T-helper 2 cell treated with Interferon-gamma antibody and Interleukin-4, amounts not matched to agents 5 μg/mL and 100 μg/mL, for 36 hours (primary cell): ENCODE measurements at regions not wholly inside any gene's neighbourhood (a gene's known extent, or its start where the extent isn't known, plus 50 kb on each side); places are given as distances from the start of the nearest gene placed in this dataset.

Experiments
- DNase-seq: peaks from one replicate; pipeline ENCODE4 v3.0.0; 2021; ENCODE audit warnings: low spot score
- H3K27ac Mint-ChIP-seq: one replicate; pipeline ENCODE4 v1.8.0; 2021; ENCODE audit warnings: mild to moderate bottlenecking, mixed read lengths
- H3K27me3 Mint-ChIP-seq: one replicate; pipeline ENCODE4 v1.8.0; 2021; ENCODE audit warnings: low read depth, mixed read lengths
- H3K36me3 Mint-ChIP-seq: one replicate; pipeline ENCODE4 v1.8.0; 2021; ENCODE audit warnings: low read depth, mixed read lengths
- H3K4me1 Mint-ChIP-seq: one replicate; pipeline ENCODE4 v1.8.0; 2021; ENCODE audit warnings: low read depth, mixed read lengths
- H3K4me3 Mint-ChIP-seq: one replicate; pipeline ENCODE4 v1.8.0; 2022; ENCODE audit warnings: mild to moderate bottlenecking, moderate library complexity, mixed read lengths
- H3K9me3 Mint-ChIP-seq: one replicate; pipeline ENCODE4 v1.8.0; 2021; ENCODE audit warnings: mixed read lengths

DNA sequence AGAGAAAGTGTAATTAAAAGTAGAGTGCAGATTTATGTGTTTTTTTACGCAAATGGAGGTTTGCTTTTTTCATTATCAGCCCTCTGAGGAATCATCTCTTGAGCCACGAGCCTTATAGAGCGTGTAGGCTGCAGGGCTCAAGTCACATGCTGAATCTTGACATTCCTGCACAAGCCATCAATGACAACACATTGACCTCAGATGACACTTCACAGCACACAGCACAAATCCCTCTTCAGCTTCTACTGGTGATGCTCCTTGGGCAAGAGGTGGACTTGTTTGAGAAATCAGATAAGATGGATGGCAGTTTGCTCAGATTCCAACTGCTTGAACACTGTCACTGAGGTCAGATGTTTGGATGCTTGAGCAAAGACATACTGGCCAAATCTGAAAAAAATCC lies 250.6 kb downstream of the SNCA start:
- H3K4me1 Mint-ChIP-seq = no peaks in the 10 kb centered on the region
- no peak overlapping the region for H3K4me3 Mint-ChIP-seq
- H3K27ac Mint-ChIP-seq = no peak overlapping the region
- H3K36me3 Mint-ChIP-seq = no peaks in the 10 kb centered on the region
- no peaks in the 10 kb centered on the region for H3K9me3 Mint-ChIP-seq
- H3K27me3 Mint-ChIP-seq = peaks cover 16% of the 10 kb centered on the region
- DNase-seq = no peak

DNA sequence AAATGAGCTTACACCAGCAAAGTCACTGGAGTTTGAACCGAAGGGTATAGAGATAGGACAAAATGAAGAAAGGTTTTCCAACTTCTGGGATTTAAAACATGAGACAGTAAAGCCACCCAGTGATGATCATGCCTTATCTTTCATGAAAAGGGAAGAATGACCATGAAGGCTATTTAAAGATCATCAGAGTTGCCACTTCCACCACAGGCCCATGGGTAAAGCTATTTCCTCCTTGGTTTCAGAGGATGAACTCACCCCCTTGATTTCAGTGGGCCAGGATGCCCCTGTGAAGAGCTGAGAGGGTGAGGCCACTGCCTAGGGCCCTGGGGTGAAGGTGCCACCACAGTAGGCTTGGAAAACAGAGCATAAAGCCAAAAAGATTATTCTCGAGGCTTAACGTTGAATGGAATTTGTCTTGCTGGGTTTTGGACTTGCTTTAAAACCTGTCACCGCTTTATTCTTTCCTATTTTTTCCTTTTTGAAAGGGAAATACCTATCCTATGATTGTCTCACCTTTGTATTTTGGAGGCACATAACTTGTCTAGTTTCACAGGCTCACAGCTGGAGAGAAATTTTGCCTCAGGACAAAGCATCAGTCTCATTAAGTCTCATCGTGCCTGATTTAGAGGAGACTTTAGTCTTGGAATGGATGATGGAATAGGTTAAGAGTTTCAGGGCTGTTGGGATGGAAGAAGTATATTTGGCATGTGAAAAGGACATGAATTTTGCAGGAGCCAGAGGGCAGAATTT lies 254.0 kb downstream of the SNCA start:
- no peak for DNase-seq
- H3K4me1 Mint-ChIP-seq = no peaks in the 10 kb centered on the region
- no peak overlapping the region for H3K4me3 Mint-ChIP-seq
- H3K27me3 Mint-ChIP-seq = peaks cover 16% of the 10 kb centered on the region
- no peaks in the 10 kb centered on the region for H3K9me3 Mint-ChIP-seq
- no peaks in the 10 kb centered on the region for H3K36me3 Mint-ChIP-seq
- H3K27ac Mint-ChIP-seq = no peak overlapping the region

- Mint-ChIP-seq H3K27me3 (peaks cover 14% of the 10 kb centered on the region), H3K9me3 (no peaks in the 10 kb centered on the region), H3K36me3 (no peaks in the 10 kb centered on the region), H3K4me1 (no peaks in the 10 kb centered on the region), H3K27ac (no peak overlapping the region), H3K4me3 (no peak overlapping the region)
- no peak for DNase-seq
These were observed 257.2 kb downstream of the SNCA start for GRCh38 chr4:89579771-89580170.

GRCh38 chr4:89576246-89576645 lies 260.7 kb downstream of the SNCA start:
- no peaks in the 10 kb centered on the region for H3K9me3 Mint-ChIP-seq
- H3K27me3 Mint-ChIP-seq = peaks cover 4% of the 10 kb centered on the region
- no peak overlapping the region for H3K4me3 Mint-ChIP-seq
- no peak for DNase-seq
- no peaks in the 10 kb centered on the region for H3K36me3 Mint-ChIP-seq
- H3K27ac Mint-ChIP-seq = no peak overlapping the region
- no peaks in the 10 kb centered on the region for H3K4me1 Mint-ChIP-seq

DNA sequence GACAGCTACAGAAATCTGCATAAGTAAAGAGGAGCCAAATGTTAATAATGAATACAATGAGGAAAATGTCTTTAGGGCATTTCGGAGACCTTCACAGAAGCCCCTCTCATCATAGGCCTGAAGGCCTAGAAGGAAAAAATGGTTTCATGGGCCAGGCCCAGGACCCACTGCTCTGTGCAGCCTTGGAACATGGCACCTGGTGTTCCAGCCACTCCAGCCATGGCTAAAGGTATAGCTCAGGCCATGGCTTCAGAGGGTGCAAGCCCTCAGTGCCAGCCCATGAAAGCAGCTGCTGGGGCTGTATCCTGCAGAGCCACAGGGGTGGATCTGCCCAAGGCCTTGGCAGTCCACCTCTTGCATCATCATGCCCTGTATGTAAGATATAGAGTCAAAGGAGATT lies 261.1 kb downstream of the SNCA start:
- no peak for DNase-seq
- H3K27me3 Mint-ChIP-seq = peaks cover 4% of the 10 kb centered on the region
- H3K4me1 Mint-ChIP-seq = no peaks in the 10 kb centered on the region
- H3K4me3 Mint-ChIP-seq = no peak overlapping the region
- no peaks in the 10 kb centered on the region for H3K9me3 Mint-ChIP-seq
- H3K27ac Mint-ChIP-seq = no peak overlapping the region
- no peaks in the 10 kb centered on the region for H3K36me3 Mint-ChIP-seq

- H3K36me3 Mint-ChIP-seq = no peaks in the 10 kb centered on the region
- DNase-seq = no peak
- no peaks in the 10 kb centered on the region for H3K4me1 Mint-ChIP-seq
- H3K4me3 Mint-ChIP-seq = no peak overlapping the region
- no peaks in the 10 kb centered on the region for H3K9me3 Mint-ChIP-seq
- H3K27ac Mint-ChIP-seq = no peak overlapping the region
- H3K27me3 Mint-ChIP-seq = peaks cover 6% of the 10 kb centered on the region
These were observed 262.8 kb downstream of the SNCA start for GRCh38 chr4:89574176-89574575.

DNA sequence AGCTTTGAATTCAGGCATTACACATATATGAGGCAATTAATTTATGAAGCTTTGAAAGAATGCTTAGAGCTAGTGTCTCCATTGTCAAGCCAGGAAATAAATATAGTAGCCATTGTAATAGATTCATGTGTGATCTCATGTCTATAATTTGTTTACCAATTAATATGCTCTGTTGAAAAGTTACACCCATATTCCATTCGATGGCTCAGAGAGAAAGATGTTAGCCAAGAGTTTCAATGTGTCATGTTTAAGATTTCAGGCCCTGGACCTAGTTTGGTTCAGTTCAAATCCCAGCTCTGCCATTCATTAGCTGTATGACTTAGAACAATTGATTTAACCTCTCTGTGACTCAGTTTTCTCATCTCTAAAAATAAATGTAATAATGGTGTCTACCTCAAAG lies 263.3 kb downstream of the SNCA start:
- H3K27ac Mint-ChIP-seq = no peak overlapping the region
- H3K36me3 Mint-ChIP-seq = no peaks in the 10 kb centered on the region
- no peaks in the 10 kb centered on the region for H3K4me1 Mint-ChIP-seq
- H3K4me3 Mint-ChIP-seq = no peak overlapping the region
- H3K9me3 Mint-ChIP-seq = no peaks in the 10 kb centered on the region
- H3K27me3 Mint-ChIP-seq = peaks cover 6% of the 10 kb centered on the region
- no peak for DNase-seq

GRCh38 chr4:89572224-89572858 lies 264.6 kb downstream of the SNCA start:
- Mint-ChIP-seq H3K4me1 (no peaks in the 10 kb centered on the region), H3K9me3 (no peaks in the 10 kb centered on the region), H3K27me3 (peaks cover 10% of the 10 kb centered on the region), H3K27ac (no peak overlapping the region), H3K36me3 (no peaks in the 10 kb centered on the region), H3K4me3 (no peak overlapping the region)
- DNase-seq = no peak

DNA sequence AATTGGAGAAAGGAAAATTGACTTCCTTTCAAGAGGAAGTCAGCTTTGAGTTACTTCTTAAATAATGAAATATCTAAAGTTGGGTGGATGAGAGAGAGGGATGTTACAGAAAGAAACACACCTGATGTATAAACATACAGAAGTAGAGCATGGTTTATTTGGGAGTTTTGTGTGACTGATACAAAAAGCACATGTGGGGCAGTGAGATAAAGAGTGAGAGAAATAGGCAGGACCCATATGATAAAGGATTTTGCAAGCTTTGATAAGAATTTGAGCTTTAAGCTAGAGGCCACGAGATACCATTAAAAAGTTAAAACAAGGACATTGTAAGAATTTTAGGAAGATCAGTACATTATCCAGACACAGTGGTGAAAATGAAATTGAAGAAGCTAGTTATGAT lies 263.3 kb upstream of the GPRIN3 start:
- peaks cover 14% of the 10 kb centered on the region for H3K27me3 Mint-ChIP-seq
- no peaks in the 10 kb centered on the region for H3K4me1 Mint-ChIP-seq
- H3K4me3 Mint-ChIP-seq = no peak overlapping the region
- H3K9me3 Mint-ChIP-seq = no peaks in the 10 kb centered on the region
- no peak for DNase-seq
- no peak overlapping the region for H3K27ac Mint-ChIP-seq
- H3K36me3 Mint-ChIP-seq = no peaks in the 10 kb centered on the region

GRCh38 chr4:89567936-89568335 lies 260.3 kb upstream of the GPRIN3 start:
- Mint-ChIP-seq H3K4me3 (no peak overlapping the region), H3K27me3 (peaks cover 14% of the 10 kb centered on the region), H3K4me1 (no peaks in the 10 kb centered on the region), H3K36me3 (no peaks in the 10 kb centered on the region), H3K27ac (no peak overlapping the region), H3K9me3 (no peaks in the 10 kb centered on the region)
- DNase-seq = no peak

GRCh38 chr4:89563431-89563830 lies 255.8 kb upstream of the GPRIN3 start:
- Mint-ChIP-seq H3K4me1 (no peaks in the 10 kb centered on the region), H3K27me3 (peaks cover 11% of the 10 kb centered on the region), H3K36me3 (no peaks in the 10 kb centered on the region), H3K9me3 (no peaks in the 10 kb centered on the region), H3K4me3 (no peak overlapping the region), H3K27ac (no peak overlapping the region)
- no peak for DNase-seq

- Mint-ChIP-seq H3K36me3 (no peaks in the 10 kb centered on the region), H3K4me3 (no peak overlapping the region), H3K4me1 (no peaks in the 10 kb centered on the region), H3K9me3 (no peaks in the 10 kb centered on the region), H3K27me3 (peaks cover 11% of the 10 kb centered on the region), H3K27ac (no peak overlapping the region)
- no peak for DNase-seq
These were observed 255.1 kb upstream of the GPRIN3 start for GRCh38 chr4:89562746-89563145.

DNA sequence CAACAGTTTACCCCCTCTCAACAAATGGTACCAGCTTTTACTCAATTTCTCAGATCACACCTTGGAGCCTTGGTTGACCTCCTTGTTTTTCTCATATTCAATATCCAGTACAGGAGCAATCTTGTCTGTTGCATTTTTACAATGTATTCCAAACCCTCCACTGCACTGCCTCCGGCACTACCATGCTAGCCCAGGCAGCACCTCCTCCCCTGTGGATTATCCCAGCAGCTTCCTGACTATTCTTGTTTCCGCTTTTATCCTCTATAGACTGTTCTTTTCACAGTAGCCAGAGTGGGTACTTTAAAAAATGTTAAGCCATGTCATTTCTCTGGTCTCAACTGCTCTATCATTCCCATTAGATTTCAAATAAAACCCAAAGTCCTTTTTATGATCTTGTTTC lies 253.4 kb upstream of the GPRIN3 start:
- DNase-seq = no peak
- no peak overlapping the region for H3K4me3 Mint-ChIP-seq
- H3K27me3 Mint-ChIP-seq = peaks cover 9% of the 10 kb centered on the region
- no peaks in the 10 kb centered on the region for H3K9me3 Mint-ChIP-seq
- H3K27ac Mint-ChIP-seq = no peak overlapping the region
- H3K36me3 Mint-ChIP-seq = no peaks in the 10 kb centered on the region
- no peaks in the 10 kb centered on the region for H3K4me1 Mint-ChIP-seq

GRCh38 chr4:89558147-89558546 lies 250.5 kb upstream of the GPRIN3 start:
- Mint-ChIP-seq H3K9me3 (no peaks in the 10 kb centered on the region), H3K4me1 (no peaks in the 10 kb centered on the region), H3K4me3 (no peak overlapping the region), H3K27ac (no peak overlapping the region), H3K27me3 (peaks cover 11% of the 10 kb centered on the region), H3K36me3 (no peaks in the 10 kb centered on the region)
- no peak for DNase-seq
